Activated T-helper 1 cell treated with anti-CD3 and anti-CD28 coated beads, Interleukin-12 subunit alpha, Interleukin-12 subunit beta, Interleukin-2, Interleukin-4 antibody, amounts not matched to agents 30 ng/mL and 10 ng/mL and 1 ng/mL, durations not matched to agents 14 hours and 24 hours and 36 hours (primary cell): ENCODE measurements at regions not wholly inside any gene's neighbourhood (a gene's known extent, or its start where the extent isn't known, plus 50 kb on each side); places are given as distances from the start of the nearest gene placed in this dataset.

Source experiments
- DNase-seq: peaks from one replicate; pipeline ENCODE4 v3.0.0; 2021; ENCODE audit warnings: low spot score
- H3K27ac Mint-ChIP-seq: one replicate; pipeline ENCODE4 v1.8.0; 2021; ENCODE audit warnings: mild to moderate bottlenecking, mixed read lengths
- H3K27me3 Mint-ChIP-seq: one replicate; pipeline ENCODE4 v1.8.0; 2022; ENCODE audit warnings: mild to moderate bottlenecking, moderate library complexity, mixed read lengths; ENCODE audit not compliant: insufficient read depth
- H3K36me3 Mint-ChIP-seq: one replicate; pipeline ENCODE4 v1.8.0; 2021; ENCODE audit warnings: low read depth, mixed read lengths
- H3K4me1 Mint-ChIP-seq: one replicate; pipeline ENCODE4 v1.8.0; 2021; ENCODE audit warnings: low read depth, mixed read lengths
- H3K4me3 Mint-ChIP-seq: one replicate; pipeline ENCODE4 v1.8.0; 2021; ENCODE audit warnings: mild to moderate bottlenecking, moderate library complexity, mixed read lengths
- H3K9me3 Mint-ChIP-seq: one replicate; pipeline ENCODE4 v1.8.0; 2021; ENCODE audit warnings: mixed read lengths
- intact Hi-C: fragments of 100-400 bp; cut with micrococcal nuclease; formaldehyde crosslinking; loops from one replicate; pipeline ENCODE4 v1.15.1; 2024

DNA sequence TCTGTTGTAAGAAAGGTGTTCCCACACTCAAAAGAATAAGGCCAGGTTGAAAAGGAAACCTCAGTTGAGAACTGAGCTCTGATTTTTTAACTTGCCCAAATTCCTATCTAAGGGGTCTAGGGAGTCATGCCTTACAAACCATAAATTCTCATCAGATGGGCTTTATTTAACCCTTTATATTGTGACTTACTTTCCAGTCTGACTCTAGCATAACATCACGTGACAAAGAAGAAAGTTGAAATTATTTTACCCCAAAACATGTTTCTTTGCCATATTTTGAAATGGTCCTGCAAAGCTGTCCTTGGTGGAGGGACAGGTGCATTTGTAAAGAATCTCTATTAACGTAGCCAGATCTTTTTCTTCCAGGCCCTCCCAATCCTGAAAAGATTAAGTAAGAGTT is 411.7 kb downstream of the GALC start:
- no peak for DNase-seq
- intact Hi-C loops, result no loop called here
- H3K9me3 Mint-ChIP-seq, result no peaks in the 10 kb centered on the region
- H3K27ac Mint-ChIP-seq, result no peak overlapping the region
- no peaks in the 10 kb centered on the region for H3K4me1 Mint-ChIP-seq
- no peak overlapping the region for H3K4me3 Mint-ChIP-seq
- H3K36me3 Mint-ChIP-seq, result no peaks in the 10 kb centered on the region
- H3K27me3 Mint-ChIP-seq, result no peaks in the 10 kb centered on the region

DNA sequence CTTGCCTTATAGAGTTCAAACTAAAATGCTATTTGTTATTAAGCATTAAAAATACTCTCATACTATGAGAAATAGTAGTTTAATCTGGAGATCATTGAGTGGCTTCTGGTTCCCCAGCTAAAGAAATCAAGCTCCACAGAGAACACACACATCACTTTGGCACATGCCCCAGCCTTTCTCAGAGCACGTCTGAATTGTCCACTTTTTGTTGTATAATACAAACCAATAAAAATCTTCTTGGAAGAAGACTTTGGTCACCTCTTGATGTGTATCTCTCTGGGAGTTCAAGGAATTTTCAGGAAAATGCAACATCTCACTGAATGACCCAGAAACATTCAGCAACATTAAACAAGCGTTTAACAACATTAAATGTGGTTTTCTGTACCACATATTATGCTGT is 413.9 kb downstream of the GALC start:
- Mint-ChIP-seq H3K36me3 (no peaks in the 10 kb centered on the region), H3K4me1 (no peaks in the 10 kb centered on the region), H3K9me3 (peaks cover 3% of the 10 kb centered on the region), H3K27ac (no peak overlapping the region), H3K27me3 (no peaks in the 10 kb centered on the region), H3K4me3 (no peak overlapping the region)
- DNase-seq, result no peak
- intact Hi-C loops, result no loop called here

DNA sequence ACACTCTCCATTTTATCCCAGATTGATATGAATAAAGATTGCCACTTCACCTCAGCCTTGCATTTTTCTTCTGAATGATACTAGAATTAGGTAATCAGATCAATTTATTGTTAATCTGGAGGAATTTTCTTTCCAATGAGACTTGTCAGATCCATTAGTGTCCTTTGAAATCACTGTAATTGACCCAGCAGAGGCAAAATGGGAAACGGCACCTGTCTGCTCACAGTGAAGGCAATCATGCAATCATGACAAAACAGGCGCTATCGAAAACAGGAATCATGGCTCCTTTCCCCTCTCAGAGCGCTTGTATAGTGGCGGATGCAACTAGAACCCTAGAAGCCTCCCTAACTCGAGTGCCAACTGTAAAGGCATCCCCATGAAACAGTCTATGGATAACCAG is 417.6 kb downstream of the GALC start:
- DNase-seq, result no peak
- Mint-ChIP-seq H3K27ac (no peak overlapping the region), H3K4me1 (no peaks in the 10 kb centered on the region), H3K9me3 (peaks cover 3% of the 10 kb centered on the region), H3K36me3 (no peaks in the 10 kb centered on the region), H3K27me3 (no peaks in the 10 kb centered on the region), H3K4me3 (no peak overlapping the region)
- intact Hi-C loops, result no loop called here

DNA sequence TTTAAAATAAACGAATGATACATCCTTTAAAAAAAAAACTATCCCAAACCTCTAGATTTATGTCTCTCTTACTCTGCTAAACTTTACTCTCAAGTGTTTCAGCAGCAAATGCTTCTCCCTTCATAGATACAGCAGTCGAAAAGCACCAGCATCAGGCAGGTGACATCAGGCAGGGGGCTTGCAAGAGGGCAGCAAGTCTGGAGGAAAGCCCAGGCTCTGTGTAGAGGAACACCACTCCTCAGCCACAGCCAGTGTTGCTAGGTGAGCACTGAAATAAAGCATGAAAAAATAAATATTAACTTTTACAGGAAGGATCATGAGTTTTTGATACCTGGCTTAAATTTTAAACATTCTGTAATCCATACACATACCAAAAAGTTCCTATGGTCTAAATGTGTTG is 419.4 kb downstream of the GALC start:
- Mint-ChIP-seq H3K36me3 (no peaks in the 10 kb centered on the region), H3K9me3 (peaks cover 3% of the 10 kb centered on the region), H3K27me3 (no peaks in the 10 kb centered on the region), H3K4me1 (no peaks in the 10 kb centered on the region), H3K27ac (no peak overlapping the region), H3K4me3 (no peak overlapping the region)
- intact Hi-C loops, result no loop called here
- DNase-seq, result no peak

DNA sequence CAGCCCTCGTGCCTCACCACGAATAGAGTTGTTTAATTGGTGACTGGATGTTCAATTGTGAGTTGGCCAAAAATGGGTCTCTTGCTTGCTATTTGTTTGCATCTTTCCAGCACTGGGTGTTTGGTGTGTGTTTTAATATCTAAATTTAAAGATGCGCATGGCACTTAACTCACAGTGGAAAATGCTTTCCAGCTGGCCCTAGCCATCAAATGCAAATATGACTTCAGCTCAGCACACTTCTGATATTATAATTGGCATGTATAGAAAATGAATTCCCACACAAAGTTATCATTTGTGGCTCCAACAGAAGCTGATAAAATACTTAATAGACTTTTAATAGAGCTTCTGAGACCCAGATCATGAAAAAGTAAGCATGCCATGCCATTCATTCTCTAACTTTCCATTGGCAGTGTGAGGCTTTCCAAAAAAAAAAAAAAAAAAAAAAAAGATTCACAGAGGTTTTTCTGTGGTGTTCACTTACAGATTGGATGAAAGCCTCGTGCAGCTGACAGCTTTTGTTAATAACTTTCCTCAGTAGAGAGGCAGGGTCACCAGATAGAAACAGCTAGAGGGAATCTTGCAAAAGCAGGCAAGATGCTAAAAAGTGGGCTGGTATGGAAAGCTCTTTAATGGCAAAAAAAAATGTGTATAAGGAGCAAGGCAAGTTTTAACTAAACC is 425.2 kb downstream of the GALC start:
- Mint-ChIP-seq H3K9me3 (peaks cover 7% of the 10 kb centered on the region), H3K4me3 (no peak overlapping the region), H3K36me3 (no peaks in the 10 kb centered on the region), H3K4me1 (no peaks in the 10 kb centered on the region), H3K27me3 (no peaks in the 10 kb centered on the region), H3K27ac (no peak overlapping the region)
- intact Hi-C loops, result no loop called here
- DNase-seq, result no peak

DNA sequence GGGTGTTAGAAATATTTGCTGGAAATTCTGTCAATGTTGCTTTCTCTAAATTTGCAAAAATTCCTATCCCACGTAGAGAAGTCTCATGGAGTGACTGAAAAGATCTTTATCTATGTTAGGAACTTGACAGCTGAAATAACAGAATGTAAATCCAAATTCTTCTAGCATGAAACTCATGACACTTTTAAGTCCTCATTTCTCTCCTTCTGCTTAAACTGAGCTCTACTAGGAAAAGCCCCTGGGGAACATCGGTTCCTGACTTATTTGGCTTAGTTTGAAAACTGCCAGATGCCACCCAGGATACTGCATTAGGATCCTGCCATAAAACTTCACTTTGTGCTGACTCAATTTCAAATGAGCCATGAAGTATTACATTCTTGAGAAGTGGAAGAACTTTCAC is 426.0 kb downstream of the GALC start:
- peaks cover 13% of the 10 kb centered on the region for H3K9me3 Mint-ChIP-seq
- no peaks in the 10 kb centered on the region for H3K27me3 Mint-ChIP-seq

DNA sequence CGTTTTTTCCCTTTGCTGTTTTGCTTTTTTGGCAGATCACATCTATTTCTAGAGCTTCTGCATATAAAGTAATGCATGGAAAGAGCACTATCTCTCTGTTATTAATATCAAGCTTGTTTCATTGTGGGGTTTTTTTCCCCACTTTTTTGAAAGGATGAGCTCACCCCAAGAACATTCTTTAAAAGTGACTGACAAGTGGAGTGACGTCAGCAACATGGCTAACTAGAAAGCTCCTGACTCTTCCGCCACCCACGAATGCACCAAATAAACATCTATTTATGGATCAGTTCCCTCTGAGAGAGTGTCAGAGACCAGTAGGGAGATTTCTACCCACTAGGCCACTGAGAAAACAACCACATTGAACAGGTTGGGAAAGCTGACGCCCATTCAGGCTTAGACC is 445.4 kb downstream of the GALC start:
- Mint-ChIP-seq H3K27me3 (no peaks in the 10 kb centered on the region), H3K4me3 (no peak overlapping the region), H3K36me3 (no peaks in the 10 kb centered on the region), H3K9me3 (peaks cover 10% of the 10 kb centered on the region), H3K4me1 (no peaks in the 10 kb centered on the region), H3K27ac (no peak overlapping the region)
- intact Hi-C loops, result no loop called here
- no peak for DNase-seq

More for the DNA sequence above, 426.0 kb downstream of the GALC start:
- intact Hi-C loops, result no loop called here
- Mint-ChIP-seq H3K27ac (no peak overlapping the region), H3K4me3 (no peak overlapping the region), H3K4me1 (no peaks in the 10 kb centered on the region), H3K36me3 (no peaks in the 10 kb centered on the region)
- DNase-seq, result no peak

DNA sequence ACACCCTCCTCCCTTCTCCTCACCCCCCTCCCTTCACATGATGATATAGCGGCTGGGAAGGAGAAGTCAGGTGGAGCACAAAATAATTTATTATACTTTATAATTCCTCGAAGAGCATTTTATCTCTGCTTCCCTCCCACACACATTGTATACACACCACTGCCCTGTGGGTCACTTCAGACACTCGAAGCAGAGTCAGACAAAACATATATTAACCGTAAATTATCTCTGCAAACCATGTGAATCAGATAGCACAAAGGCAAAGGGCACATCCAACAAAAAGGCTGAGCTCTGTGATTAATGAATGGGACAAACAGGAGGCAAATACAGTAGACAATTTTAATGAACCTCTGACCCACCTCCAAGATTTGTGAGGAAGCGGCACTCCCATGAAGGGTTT is 450.7 kb downstream of the GALC start:
- H3K4me1 Mint-ChIP-seq, result no peaks in the 10 kb centered on the region
- peaks cover 5% of the 10 kb centered on the region for H3K9me3 Mint-ChIP-seq
- no peaks in the 10 kb centered on the region for H3K36me3 Mint-ChIP-seq
- no peak overlapping the region for H3K27ac Mint-ChIP-seq
- no peak for DNase-seq
- no peaks in the 10 kb centered on the region for H3K27me3 Mint-ChIP-seq
- intact Hi-C loops, result no loop called here
- no peak overlapping the region for H3K4me3 Mint-ChIP-seq

DNA sequence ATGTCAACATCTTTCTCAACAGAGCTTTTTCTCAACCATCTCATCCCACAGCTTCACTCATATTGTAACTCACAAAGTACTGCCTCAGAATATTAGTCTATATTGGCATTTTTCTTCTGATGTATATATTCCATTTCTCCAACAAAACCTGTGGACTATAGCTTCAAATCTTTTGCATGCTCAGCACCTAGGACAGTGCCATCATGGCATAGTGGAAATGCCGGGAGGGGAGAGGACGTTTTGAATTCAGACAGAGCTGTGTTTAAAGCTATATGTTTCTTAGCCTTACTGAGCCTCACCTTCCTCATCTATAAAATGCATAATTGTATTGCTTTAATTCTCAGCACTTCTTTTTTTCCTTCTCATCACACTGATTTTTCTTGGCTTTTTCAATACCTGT is 452.6 kb downstream of the GALC start:
- H3K27ac Mint-ChIP-seq, result no peak overlapping the region
- no peaks in the 10 kb centered on the region for H3K27me3 Mint-ChIP-seq
- H3K9me3 Mint-ChIP-seq, result peaks cover 5% of the 10 kb centered on the region
- no peak for DNase-seq
- intact Hi-C loops, result no loop called here
- no peak overlapping the region for H3K4me3 Mint-ChIP-seq
- no peaks in the 10 kb centered on the region for H3K36me3 Mint-ChIP-seq
- no peaks in the 10 kb centered on the region for H3K4me1 Mint-ChIP-seq

DNA sequence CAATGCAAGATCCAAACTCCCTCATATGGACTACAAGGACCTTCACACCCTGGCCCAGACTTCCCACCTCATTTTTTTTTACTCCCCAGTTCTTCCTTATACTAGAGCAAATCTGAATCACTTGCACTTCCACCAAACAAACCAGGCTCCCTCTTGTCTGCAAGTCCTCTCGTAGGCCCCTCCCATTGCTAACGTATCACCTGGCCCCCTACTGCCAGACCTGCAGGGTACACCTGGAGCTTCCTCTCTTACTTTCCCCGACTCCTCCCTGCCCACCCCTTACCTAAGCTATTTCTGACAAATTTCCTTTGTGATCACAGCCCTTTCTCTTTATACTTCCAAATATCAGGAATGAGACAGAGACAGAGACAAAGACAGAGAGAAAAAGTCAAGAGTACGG is 463.9 kb downstream of the GALC start:
- intact Hi-C loops, result no loop called here
- peaks cover 3% of the 10 kb centered on the region for H3K9me3 Mint-ChIP-seq
- no peak overlapping the region for H3K27ac Mint-ChIP-seq
- no peak overlapping the region for H3K4me3 Mint-ChIP-seq
- no peak for DNase-seq
- H3K27me3 Mint-ChIP-seq, result no peaks in the 10 kb centered on the region
- H3K36me3 Mint-ChIP-seq, result no peaks in the 10 kb centered on the region
- H3K4me1 Mint-ChIP-seq, result no peaks in the 10 kb centered on the region

DNA sequence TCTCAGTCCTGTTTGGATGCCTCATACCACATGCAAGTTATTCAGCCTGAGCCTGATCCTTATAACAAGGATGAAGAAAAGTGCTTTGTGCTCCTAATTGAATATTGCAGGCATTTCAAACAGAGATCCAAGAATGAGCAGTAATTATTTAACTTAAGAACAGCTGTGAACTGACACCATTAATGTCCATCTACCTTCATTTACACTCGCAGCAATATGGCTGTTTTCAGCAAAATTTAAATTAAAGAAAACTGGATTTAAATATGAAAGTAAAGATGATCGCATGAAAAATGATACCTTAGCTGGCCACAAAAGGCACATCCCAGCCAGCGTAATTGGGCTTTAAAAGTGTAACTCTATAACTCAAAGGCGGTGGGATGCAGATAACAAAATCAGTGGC is 466.3 kb downstream of the GALC start:
- H3K27me3 Mint-ChIP-seq, result no peaks in the 10 kb centered on the region
- peaks cover 3% of the 10 kb centered on the region for H3K9me3 Mint-ChIP-seq
- intact Hi-C loops, result no loop called here
- no peaks in the 10 kb centered on the region for H3K4me1 Mint-ChIP-seq
- no peaks in the 10 kb centered on the region for H3K36me3 Mint-ChIP-seq
- H3K27ac Mint-ChIP-seq, result no peak overlapping the region
- no peak overlapping the region for H3K4me3 Mint-ChIP-seq
- DNase-seq, result no peak

DNA sequence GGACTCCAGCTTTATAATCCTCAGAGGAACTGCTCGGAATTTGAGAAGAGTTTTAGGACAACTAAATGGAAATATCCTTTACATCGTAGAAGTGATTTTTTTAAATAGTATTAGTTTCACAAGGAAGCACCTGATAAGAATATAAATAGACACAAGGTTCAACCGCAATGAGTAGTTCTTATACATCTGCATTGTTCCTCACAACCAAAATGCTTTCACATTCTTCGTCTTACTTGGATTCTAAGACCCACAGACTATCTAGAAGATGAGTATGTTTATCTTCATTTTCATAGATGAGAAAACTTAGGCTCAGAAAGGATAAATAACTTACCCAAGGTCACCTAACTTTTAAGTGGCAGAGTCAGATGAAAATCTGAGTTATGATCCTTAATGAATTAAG is 469.0 kb downstream of the GALC start:
- intact Hi-C loops, result no loop called here
- Mint-ChIP-seq H3K27me3 (no peaks in the 10 kb centered on the region), H3K9me3 (no peaks in the 10 kb centered on the region), H3K4me3 (no peak overlapping the region), H3K4me1 (no peaks in the 10 kb centered on the region), H3K27ac (no peak overlapping the region), H3K36me3 (no peaks in the 10 kb centered on the region)
- no peak for DNase-seq

DNA sequence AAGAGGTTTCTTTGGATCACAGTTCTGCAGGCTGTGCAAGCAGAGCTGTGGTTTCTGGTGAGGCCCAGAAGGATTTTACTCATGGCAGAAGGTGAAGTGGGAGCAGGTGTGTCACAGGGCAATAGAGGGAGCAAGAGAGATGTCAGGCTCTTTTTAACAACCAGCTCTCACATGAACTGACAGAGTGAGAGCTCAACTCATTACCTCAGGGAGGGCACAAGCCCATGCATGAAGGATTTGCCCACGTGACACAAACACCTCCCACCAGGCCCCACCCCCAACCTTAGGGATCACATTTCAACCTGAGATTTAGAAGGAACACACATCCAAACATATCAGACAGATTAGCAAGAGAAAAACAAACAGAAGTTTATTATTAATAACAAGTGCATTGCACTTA is 470.4 kb downstream of the GALC start:
- intact Hi-C loops, result no loop called here
- Mint-ChIP-seq H3K4me1 (no peaks in the 10 kb centered on the region), H3K4me3 (no peak overlapping the region), H3K27ac (no peak overlapping the region), H3K27me3 (no peaks in the 10 kb centered on the region), H3K9me3 (no peaks in the 10 kb centered on the region), H3K36me3 (no peaks in the 10 kb centered on the region)
- no peak for DNase-seq

DNA sequence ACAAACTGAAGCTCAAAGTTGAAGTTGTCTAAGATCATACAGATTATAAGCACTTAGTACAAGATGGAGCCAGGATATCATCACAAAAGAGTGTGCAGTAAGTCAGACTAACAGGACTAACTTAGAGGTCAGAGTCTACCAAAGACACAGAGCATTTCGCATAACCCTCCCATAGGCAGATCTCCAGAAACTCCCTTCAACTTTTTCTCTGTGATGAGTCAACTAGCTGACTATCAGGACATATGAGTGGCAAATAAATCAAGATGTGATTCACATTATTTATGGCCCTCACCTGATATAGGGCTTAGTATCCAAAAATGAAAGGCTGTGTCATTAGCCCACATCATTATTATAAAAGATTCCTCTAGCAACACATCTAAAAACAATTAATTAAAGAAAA is 484.6 kb downstream of the GALC start:
- intact Hi-C loops, result no loop called here
- DNase-seq, result no peak
- no peaks in the 10 kb centered on the region for H3K27me3 Mint-ChIP-seq
- H3K4me1 Mint-ChIP-seq, result no peaks in the 10 kb centered on the region
- H3K4me3 Mint-ChIP-seq, result no peak overlapping the region
- H3K27ac Mint-ChIP-seq, result no peak overlapping the region
- no peaks in the 10 kb centered on the region for H3K36me3 Mint-ChIP-seq
- no peaks in the 10 kb centered on the region for H3K9me3 Mint-ChIP-seq
